8988T (cell line): ENCODE measurements at regions not wholly inside any gene's neighbourhood (a gene's known extent, or its start where the extent isn't known, plus 50 kb on each side); places are given as distances from the start of the nearest gene placed in this dataset.

Experiments
- DNase-seq: peaks from one replicate; pipeline ENCODE4 v3.0.0; 2011

- DNase-seq, result no peak
Observed at GRCh38 chr22:27687984-27688545, 113.5 kb downstream of the MN1 start.

- DNase-seq, result no peak
Observed at GRCh38 chr22:27689664-27690063, 111.9 kb downstream of the MN1 start.

- DNase-seq, result no peak
Observed at GRCh38 chr22:27690599-27690998, 111.0 kb downstream of the MN1 start.

- DNase-seq, result no peak
Observed at GRCh38 chr22:27692243-27692642, 109.3 kb downstream of the MN1 start.

- DNase-seq, result no peak
Observed at GRCh38 chr22:27695925-27696324, 105.6 kb downstream of the MN1 start.

GRCh38 chr22:27697888-27698287, 103.7 kb downstream of the MN1 start:
- no peak for DNase-seq
